WTC11 (cell line): ENCODE measurements at regions not wholly inside any gene's neighbourhood (a gene's known extent, or its start where the extent isn't known, plus 50 kb on each side); places are given as distances from the start of the nearest gene placed in this dataset.
A peak's percentile ranks its signal among the peaks of the same experiment; 100 is the strongest.

Experiments
- ATAC-seq: fragments of 200-7000 bp; cut with Tn5 transposase; 2 replicates; pipeline ENCODE4 v1.10.0; 2021; ENCODE audit warnings: mild to moderate bottlenecking, moderate library complexity
- CTCF ChIA-PET: fragments of 300-600 bp; sonication (Branson Sonifier 250); formaldehyde crosslinking; loops from one replicate; lab custom pipeline; 2021; ENCODE audit warnings: antibody characterized with exemption; lab: Charles Lee
- POLR2A ChIA-PET: fragments of 350-600 bp; sonication (Branson Sonifier 250); formaldehyde crosslinking; loops from one replicate; lab custom pipeline; 2021; ENCODE audit warnings: antibody characterized with exemption; lab: Charles Lee
- DNase-seq: peaks from one replicate; pipeline ENCODE4 v3.0.0; 2021; ENCODE audit warnings: low spot score
- H3K27ac Mint-ChIP-seq: 2 replicates; pipeline ENCODE4 v1.8.0; 2021; ENCODE audit warnings: mixed read lengths
- H3K27me3 Mint-ChIP-seq: 2 replicates; pipeline ENCODE4 v1.8.0; 2021; ENCODE audit warnings: low read depth, mild to moderate bottlenecking, moderate library complexity, mixed read lengths
- H3K36me3 Mint-ChIP-seq: 2 replicates; pipeline ENCODE4 v1.8.0; 2021; ENCODE audit warnings: mixed read lengths
- H3K4me1 Mint-ChIP-seq: 2 replicates; pipeline ENCODE4 v1.8.0; 2022; ENCODE audit warnings: mixed read lengths
- H3K4me3 Mint-ChIP-seq: 2 replicates; pipeline ENCODE4 v1.8.0; 2021; ENCODE audit warnings: mild to moderate bottlenecking, moderate library complexity, mixed read lengths
- H3K9me3 Mint-ChIP-seq: 2 replicates; pipeline ENCODE4 v1.8.0; 2021; ENCODE audit warnings: mixed read lengths
- ATF3 ChIP-seq: sonication (generic); formaldehyde crosslinking; conservative IDR thresholded peaks from 2 replicates; pipeline ENCODE4 v1.8.1; 2022; ENCODE audit warnings: mild to moderate bottlenecking, missing genetic modification reagents
- E2F4 ChIP-seq: sonication (generic); formaldehyde crosslinking; IDR thresholded peaks from 2 replicates; pipeline ENCODE4 v1.8.1; 2022; ENCODE audit warnings: low read depth, mild to moderate bottlenecking, moderate library complexity, missing genetic modification reagents, borderline replicate concordance
- EMX1 ChIP-seq: fragments of 250-450 bp; sonication (Bioruptor Pico); IDR thresholded peaks from 2 replicates; pipeline ENCODE4 v1.8.0; 2021; ENCODE audit warnings: mild to moderate bottlenecking
- ETV6 ChIP-seq: sonication (generic); formaldehyde crosslinking; IDR thresholded peaks from 2 replicates; pipeline ENCODE4 v1.8.1; 2022; ENCODE audit warnings: mild to moderate bottlenecking, missing genetic modification reagents
- GRHL2 ChIP-seq: fragments of 250-450 bp; sonication (Bioruptor Pico); IDR thresholded peaks from 2 replicates; pipeline ENCODE4 v1.8.0; 2022; ENCODE audit warnings: mild to moderate bottlenecking, moderate library complexity; ENCODE audit not compliant: insufficient replicate concordance, severe bottlenecking
- GTF2I ChIP-seq: fragments of 250-450 bp; sonication (Bioruptor Pico); conservative IDR thresholded peaks from 2 replicates; pipeline ENCODE4 v1.4.0; 2021; ENCODE audit warnings: mild to moderate bottlenecking
- MYBL2 ChIP-seq: sonication (generic); formaldehyde crosslinking; IDR thresholded peaks from 2 replicates; pipeline ENCODE4 v1.8.1; 2023; ENCODE audit warnings: mild to moderate bottlenecking, moderate library complexity, missing genetic modification reagents
- NFATC4 ChIP-seq: fragments of 250-450 bp; sonication (Bioruptor Pico); IDR thresholded peaks from 2 replicates; pipeline ENCODE4 v1.9.0; 2021; ENCODE audit warnings: mild to moderate bottlenecking
- OVOL2 ChIP-seq: fragments of 250-450 bp; sonication (Bioruptor Pico); IDR thresholded peaks from 2 replicates; pipeline ENCODE4 v1.9.0; 2021; ENCODE audit warnings: mild to moderate bottlenecking, borderline replicate concordance
- SMAD3 ChIP-seq: sonication (generic); formaldehyde crosslinking; IDR thresholded peaks from 2 replicates; pipeline ENCODE4 v1.8.0; 2022; ENCODE audit warnings: missing genetic modification reagents, mild to moderate bottlenecking, borderline replicate concordance
- SP1 ChIP-seq: sonication (generic); formaldehyde crosslinking; conservative IDR thresholded peaks from 2 replicates; pipeline ENCODE4 v1.8.1; 2022; ENCODE audit warnings: missing genetic modification reagents
- ZNF121 ChIP-seq: sonication (generic); formaldehyde crosslinking; IDR thresholded peaks from 2 replicates; pipeline ENCODE4 v1.8.0; 2023; ENCODE audit warnings: missing genetic modification reagents
- ZNF219 ChIP-seq: sonication (generic); formaldehyde crosslinking; IDR thresholded peaks from 2 replicates; pipeline ENCODE4 v1.8.0; 2023; ENCODE audit warnings: missing genetic modification reagents, mild to moderate bottlenecking, borderline replicate concordance
- ZNF512 ChIP-seq: sonication (generic); formaldehyde crosslinking; IDR thresholded peaks from 2 replicates; pipeline ENCODE4 v1.8.1; 2022; ENCODE audit warnings: missing genetic modification reagents, borderline replicate concordance
- TF ChIP-seq, protein P1 (sequence below): sonication (generic); formaldehyde crosslinking; conservative IDR thresholded peaks from 2 replicates; pipeline ENCODE4 v1.8.1; 2023; ENCODE audit warnings: mild to moderate bottlenecking, low read depth, missing genetic modification reagents, moderate library complexity
- TF ChIP-seq, protein P2 (sequence below): sonication (generic); formaldehyde crosslinking; IDR thresholded peaks from 2 replicates; pipeline ENCODE4 v1.8.1; 2022; ENCODE audit warnings: mild to moderate bottlenecking, missing genetic modification reagents, moderate library complexity, borderline replicate concordance
- TF ChIP-seq, protein P3 (sequence below): fragments of 200-600 bp; IDR thresholded peaks from 2 replicates; pipeline ENCODE4 v1.8.0; 2022; ENCODE audit warnings: antibody characterized with exemption
- TF ChIP-seq, protein P4 (sequence below): sonication (generic); formaldehyde crosslinking; IDR thresholded peaks from 2 replicates; pipeline ENCODE4 v1.8.0; 2022; ENCODE audit warnings: mild to moderate bottlenecking, missing genetic modification reagents
- TF ChIP-seq, protein P5 (sequence below): sonication (generic); formaldehyde crosslinking; IDR thresholded peaks from 2 replicates; pipeline ENCODE4 v1.8.1; 2022; ENCODE audit warnings: low read depth, missing genetic modification reagents, borderline replicate concordance

DNA sequence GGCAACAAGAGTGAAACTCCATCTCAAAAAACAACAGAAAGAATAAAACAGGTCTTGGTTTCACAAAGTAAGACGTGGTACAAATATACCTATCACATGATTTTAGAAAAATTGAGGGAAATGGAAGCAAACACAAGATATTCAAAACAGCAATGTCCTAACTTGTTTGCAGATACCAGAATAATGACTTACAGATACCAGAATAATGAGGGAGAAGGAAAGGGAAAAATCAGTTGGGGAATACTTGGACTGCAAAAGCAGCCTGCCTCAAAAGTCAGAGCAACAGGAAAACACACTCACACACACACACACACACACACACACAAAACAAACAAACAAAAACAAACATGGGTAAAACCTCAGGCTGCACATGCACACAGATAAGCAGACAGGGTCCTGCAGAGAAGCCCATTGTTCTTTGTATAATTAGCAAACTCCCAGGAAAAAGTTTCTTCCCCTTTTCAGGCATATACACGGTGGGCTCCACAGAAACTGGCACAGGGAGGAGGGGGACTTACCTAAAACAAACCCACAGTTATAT is 65.7 kb upstream of the CAPRIN2 start:
- CTCF ChIA-PET, result no interaction called here
- Mint-ChIP-seq H3K4me3 (no peak overlapping the region), H3K9me3 (no peaks in the 10 kb centered on the region)
- TF ChIP-seq ZNF121 (CRISPR knock-in tag), result no peak
- no peak for TF ChIP-seq SP1 (CRISPR knock-in tag)
- no peak for TF ChIP-seq SMAD3 (CRISPR knock-in tag)
- TF ChIP-seq, protein P1, sequence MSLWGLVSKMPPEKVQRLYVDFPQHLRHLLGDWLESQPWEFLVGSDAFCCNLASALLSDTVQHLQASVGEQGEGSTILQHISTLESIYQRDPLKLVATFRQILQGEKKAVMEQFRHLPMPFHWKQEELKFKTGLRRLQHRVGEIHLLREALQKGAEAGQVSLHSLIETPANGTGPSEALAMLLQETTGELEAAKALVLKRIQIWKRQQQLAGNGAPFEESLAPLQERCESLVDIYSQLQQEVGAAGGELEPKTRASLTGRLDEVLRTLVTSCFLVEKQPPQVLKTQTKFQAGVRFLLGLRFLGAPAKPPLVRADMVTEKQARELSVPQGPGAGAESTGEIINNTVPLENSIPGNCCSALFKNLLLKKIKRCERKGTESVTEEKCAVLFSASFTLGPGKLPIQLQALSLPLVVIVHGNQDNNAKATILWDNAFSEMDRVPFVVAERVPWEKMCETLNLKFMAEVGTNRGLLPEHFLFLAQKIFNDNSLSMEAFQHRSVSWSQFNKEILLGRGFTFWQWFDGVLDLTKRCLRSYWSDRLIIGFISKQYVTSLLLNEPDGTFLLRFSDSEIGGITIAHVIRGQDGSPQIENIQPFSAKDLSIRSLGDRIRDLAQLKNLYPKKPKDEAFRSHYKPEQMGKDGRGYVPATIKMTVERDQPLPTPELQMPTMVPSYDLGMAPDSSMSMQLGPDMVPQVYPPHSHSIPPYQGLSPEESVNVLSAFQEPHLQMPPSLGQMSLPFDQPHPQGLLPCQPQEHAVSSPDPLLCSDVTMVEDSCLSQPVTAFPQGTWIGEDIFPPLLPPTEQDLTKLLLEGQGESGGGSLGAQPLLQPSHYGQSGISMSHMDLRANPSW (CRISPR knock-in tag), result no peak
- TF ChIP-seq EMX1, result no peak
- TF ChIP-seq, protein P2, sequence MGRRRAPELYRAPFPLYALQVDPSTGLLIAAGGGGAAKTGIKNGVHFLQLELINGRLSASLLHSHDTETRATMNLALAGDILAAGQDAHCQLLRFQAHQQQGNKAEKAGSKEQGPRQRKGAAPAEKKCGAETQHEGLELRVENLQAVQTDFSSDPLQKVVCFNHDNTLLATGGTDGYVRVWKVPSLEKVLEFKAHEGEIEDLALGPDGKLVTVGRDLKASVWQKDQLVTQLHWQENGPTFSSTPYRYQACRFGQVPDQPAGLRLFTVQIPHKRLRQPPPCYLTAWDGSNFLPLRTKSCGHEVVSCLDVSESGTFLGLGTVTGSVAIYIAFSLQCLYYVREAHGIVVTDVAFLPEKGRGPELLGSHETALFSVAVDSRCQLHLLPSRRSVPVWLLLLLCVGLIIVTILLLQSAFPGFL, result no peak
- TF ChIP-seq MYBL2, result no peak
- TF ChIP-seq, protein P3, sequence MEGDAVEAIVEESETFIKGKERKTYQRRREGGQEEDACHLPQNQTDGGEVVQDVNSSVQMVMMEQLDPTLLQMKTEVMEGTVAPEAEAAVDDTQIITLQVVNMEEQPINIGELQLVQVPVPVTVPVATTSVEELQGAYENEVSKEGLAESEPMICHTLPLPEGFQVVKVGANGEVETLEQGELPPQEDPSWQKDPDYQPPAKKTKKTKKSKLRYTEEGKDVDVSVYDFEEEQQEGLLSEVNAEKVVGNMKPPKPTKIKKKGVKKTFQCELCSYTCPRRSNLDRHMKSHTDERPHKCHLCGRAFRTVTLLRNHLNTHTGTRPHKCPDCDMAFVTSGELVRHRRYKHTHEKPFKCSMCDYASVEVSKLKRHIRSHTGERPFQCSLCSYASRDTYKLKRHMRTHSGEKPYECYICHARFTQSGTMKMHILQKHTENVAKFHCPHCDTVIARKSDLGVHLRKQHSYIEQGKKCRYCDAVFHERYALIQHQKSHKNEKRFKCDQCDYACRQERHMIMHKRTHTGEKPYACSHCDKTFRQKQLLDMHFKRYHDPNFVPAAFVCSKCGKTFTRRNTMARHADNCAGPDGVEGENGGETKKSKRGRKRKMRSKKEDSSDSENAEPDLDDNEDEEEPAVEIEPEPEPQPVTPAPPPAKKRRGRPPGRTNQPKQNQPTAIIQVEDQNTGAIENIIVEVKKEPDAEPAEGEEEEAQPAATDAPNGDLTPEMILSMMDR, result no peak
- TF ChIP-seq GRHL2, result no peak
- TF ChIP-seq, all 79 proteins: peak for 0
- H3K36me3 Mint-ChIP-seq, result no peaks in the 10 kb centered on the region
- POLR2A ChIA-PET, result no interaction called here
- ATAC-seq (no peak), DNase-seq (no peak)
- H3K4me1 Mint-ChIP-seq, result peaks cover 30% of the 10 kb centered on the region
- no peak overlapping the region for H3K27ac Mint-ChIP-seq
- H3K27me3 Mint-ChIP-seq, result peaks cover 57% of the 10 kb centered on the region

DNA sequence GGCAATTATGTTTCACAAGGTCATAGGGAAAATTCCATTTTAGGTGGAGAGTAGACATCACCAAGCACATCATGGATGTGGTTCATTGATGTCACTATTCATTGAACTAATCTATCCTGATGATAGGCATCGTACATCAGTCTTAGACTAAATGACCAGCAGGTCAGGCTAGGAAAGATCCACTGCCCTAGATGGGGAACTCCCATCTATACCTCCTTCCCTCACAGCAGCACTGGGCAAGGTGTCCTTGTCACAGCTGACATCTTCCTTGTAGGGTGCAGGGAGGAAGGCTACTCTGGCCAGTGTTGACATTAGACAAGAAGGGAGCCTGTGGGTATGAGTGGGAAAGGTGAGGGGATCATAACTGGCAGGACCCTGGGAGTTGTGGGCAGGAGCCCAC is 63.8 kb upstream of the CAPRIN2 start:
- peaks cover 38% of the 10 kb centered on the region for H3K27me3 Mint-ChIP-seq
- peaks cover 27% of the 10 kb centered on the region for H3K4me1 Mint-ChIP-seq
- no peaks in the 10 kb centered on the region for H3K9me3 Mint-ChIP-seq
- DNase-seq, result no peak
- POLR2A ChIA-PET, result no interaction called here
- no peaks in the 10 kb centered on the region for H3K36me3 Mint-ChIP-seq
- no peak overlapping the region for H3K4me3 Mint-ChIP-seq
- TF ChIP-seq GTF2I (no peak), OVOL2 (CRISPR knock-in tag) (no peak), NFATC4 (CRISPR knock-in tag) (no peak), ZNF219 (CRISPR knock-in tag) (no peak), E2F4 (no peak), ETV6 (CRISPR knock-in tag) (no peak)
- H3K27ac Mint-ChIP-seq, result no peak overlapping the region
- ATAC-seq, result no peak
- CTCF ChIA-PET, result no interaction called here

GRCh38 chr12:30816742-30817465 is 62.2 kb upstream of the CAPRIN2 start:
- DNase-seq (no peak), ATAC-seq (peak; percentile 69)
- CTCF ChIA-PET, result no interaction called here
- no peaks in the 10 kb centered on the region for H3K9me3 Mint-ChIP-seq
- TF ChIP-seq, protein P4, sequence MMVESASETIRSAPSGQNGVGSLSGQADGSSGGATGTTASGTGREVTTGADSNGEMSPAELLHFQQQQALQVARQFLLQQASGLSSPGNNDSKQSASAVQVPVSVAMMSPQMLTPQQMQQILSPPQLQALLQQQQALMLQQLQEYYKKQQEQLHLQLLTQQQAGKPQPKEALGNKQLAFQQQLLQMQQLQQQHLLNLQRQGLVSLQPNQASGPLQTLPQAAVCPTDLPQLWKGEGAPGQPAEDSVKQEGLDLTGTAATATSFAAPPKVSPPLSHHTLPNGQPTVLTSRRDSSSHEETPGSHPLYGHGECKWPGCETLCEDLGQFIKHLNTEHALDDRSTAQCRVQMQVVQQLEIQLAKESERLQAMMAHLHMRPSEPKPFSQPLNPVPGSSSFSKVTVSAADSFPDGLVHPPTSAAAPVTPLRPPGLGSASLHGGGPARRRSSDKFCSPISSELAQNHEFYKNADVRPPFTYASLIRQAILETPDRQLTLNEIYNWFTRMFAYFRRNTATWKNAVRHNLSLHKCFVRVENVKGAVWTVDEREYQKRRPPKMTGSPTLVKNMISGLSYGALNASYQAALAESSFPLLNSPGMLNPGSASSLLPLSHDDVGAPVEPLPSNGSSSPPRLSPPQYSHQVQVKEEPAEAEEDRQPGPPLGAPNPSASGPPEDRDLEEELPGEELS (CRISPR knock-in tag), result no peak
- TF ChIP-seq ATF3 (CRISPR knock-in tag) (no peak), ZNF512 (CRISPR knock-in tag) (no peak), ETV6 (CRISPR knock-in tag) (no peak)
- TF ChIP-seq, protein P5, sequence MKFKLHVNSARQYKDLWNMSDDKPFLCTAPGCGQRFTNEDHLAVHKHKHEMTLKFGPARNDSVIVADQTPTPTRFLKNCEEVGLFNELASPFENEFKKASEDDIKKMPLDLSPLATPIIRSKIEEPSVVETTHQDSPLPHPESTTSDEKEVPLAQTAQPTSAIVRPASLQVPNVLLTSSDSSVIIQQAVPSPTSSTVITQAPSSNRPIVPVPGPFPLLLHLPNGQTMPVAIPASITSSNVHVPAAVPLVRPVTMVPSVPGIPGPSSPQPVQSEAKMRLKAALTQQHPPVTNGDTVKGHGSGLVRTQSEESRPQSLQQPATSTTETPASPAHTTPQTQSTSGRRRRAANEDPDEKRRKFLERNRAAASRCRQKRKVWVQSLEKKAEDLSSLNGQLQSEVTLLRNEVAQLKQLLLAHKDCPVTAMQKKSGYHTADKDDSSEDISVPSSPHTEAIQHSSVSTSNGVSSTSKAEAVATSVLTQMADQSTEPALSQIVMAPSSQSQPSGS (CRISPR knock-in tag), result no peak
- H3K27ac Mint-ChIP-seq, result no peak overlapping the region
- POLR2A ChIA-PET, result no interaction called here
- no peak overlapping the region for H3K4me3 Mint-ChIP-seq
- peaks cover 22% of the 10 kb centered on the region for H3K27me3 Mint-ChIP-seq
- H3K4me1 Mint-ChIP-seq, result peaks cover 20% of the 10 kb centered on the region
- H3K36me3 Mint-ChIP-seq, result no peaks in the 10 kb centered on the region
